ENCODE measurements at regions not wholly inside any gene's neighbourhood (a gene's known extent, or its start where the extent isn't known, plus 50 kb on each side); places are given as distances from the start of the nearest gene placed in this dataset.
"Not testable (repeated sequence)": the region's sequence is repeated elsewhere in the genome, so short reads cannot be mapped to it uniquely, and the experiment has no call there.

DNA sequence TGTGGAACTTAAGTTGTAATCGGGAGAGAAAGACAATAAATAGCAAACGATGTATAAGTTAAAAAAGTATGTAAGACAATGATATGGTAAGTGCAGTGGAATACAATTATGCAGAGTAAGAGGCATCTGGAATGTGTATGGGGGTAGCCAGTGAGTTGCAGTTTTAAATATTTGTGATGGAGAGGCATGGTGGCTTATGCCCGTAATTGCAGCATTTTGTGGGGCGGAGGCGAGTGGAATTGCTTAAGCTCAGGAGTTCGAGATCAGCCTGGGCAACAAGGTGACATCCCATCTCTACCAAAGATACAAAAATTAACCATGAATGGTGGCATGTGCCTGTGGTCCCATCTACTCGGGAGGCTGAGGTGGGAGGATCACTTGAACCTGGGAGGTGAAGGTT is 52.5 kb upstream of the WDFY3 start:
- DNase-seq = no peak

DNA sequence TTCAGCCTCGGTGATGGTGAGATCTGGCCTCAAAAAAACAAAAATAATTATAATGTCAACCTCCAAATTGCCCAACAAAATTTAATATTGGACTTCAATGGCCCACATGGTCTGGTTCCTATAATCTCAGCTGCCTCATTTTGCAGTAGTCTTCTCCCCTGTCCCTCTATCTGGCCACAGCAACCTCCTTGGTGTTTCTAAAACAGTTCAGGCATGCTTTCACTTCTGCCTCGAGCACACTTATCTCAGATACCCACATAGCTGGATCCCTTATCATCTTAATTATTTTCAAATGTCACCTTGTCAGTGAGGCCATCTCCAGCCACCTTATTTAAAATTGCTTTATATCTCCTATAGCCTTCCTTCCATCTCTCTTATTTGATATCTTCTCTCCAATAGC is 52.9 kb upstream of the WDFY3 start:
- no peak for DNase-seq

DNA sequence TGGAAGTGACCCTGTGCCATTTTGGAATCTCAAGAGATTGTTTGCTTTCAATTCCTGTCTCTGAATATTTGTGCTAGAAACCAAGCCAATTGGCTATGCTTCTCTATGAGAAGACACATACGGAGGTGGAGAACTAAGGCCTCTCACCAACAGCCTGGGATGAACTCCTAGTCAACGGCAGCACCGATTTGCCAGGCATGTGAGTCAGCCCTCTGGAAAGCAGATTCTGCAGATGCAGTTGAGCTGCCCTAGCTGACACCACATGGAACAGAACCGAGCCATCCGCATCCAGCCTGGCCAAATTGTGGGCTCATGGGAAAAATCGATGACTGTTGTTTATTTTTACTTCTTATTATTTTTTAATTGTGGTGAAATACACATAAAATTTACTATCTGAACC is 58.2 kb upstream of the WDFY3 start:
- no peak for DNase-seq

DNA sequence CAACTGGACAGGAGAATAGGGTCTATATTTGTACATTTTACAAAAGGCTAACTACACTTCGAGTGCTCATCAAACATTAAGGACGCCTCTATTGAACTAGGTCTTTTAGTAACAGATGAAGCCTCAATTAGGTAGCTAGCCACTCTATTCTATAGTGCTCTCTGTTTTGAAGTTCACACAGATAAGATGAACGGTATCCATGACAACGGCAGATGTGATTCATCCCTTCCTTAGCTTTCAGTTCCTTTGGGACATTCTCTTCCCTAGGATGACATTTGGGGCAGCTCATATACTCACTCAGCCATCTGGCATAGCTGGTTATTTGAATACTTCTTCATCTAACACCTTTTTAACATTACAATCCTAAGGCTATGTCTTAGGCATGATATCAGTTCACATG is 62.4 kb upstream of the WDFY3 start:
- no peak for DNase-seq

DNA sequence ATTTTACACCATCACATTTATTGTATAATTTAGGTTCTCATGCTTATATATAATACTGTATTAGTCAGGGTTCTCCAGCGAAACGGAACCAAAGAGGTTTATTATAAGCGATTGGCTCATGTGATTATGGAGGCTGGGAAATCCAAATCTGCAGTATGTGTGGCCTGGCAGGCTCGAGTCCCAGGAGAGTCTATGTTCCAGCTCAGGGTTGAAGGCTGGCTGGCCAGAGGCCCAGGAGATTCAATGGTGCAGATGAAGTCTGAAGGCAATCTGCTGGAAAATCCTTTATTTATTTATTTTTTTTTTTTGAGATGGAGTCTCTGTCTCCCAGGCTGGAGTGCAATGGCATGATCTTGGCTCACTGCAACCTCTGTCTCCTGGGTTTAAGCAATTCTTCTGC is 63.0 kb upstream of the WDFY3 start:
- no peak for DNase-seq

DNA sequence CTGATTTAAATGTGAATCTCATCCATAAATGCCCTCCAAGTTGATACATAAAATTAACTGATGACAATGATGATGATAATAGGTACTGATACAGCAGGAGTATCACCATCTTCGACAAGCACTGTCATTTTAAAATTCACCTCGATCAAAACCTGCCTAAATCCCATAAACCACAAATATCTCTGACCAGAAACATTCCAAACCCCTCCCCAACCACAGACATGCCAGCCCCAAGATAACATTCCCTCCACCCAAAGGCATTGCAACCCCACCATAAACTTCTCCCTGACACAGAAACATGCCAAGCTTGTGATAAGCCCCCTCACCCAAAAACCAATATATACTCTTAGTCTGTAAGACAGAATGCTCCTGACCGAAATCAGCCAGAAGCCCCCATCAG is 63.7 kb upstream of the WDFY3 start:
- DNase-seq = no peak

DNA sequence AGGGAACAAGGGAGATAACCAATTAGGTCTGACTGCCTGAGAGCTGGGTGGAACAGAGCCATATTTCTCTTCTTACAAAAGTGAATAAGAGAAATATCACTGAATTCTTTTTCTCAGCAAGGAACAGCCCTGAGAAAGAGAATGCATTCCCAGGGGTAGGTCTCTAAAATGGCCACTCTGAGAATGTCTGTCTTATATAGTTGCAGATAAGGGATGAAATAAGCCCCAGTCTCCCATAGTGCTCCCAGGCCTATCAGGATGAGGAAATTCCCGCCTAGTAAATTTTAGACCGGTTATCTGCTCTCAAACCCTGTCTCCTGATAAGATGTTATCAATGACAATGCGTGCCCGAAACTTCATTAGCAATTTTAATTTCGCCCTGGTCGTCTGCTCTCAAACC is 67.3 kb upstream of the WDFY3 start:
- not testable (repeated sequence) for DNase-seq

DNA sequence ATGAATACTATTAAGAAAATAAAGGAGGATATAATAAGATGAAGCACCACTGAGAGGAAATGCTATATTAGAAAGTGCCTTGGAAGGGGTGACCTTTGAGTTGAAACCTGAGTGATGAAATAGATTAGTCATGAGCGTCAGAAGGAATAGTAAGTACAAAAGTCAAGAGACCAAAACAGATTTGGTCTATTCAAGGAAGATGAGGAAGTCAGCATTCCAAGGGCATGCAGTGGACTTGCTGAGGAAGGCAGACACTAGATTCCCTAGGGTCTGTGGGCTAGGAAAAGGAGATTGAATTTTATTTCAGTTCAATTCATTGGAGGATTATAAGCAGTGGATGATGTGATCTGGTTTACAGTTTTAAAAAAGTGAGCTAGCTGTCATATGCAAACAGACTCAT is 73.0 kb upstream of the WDFY3 start:
- DNase-seq = no peak

DNA sequence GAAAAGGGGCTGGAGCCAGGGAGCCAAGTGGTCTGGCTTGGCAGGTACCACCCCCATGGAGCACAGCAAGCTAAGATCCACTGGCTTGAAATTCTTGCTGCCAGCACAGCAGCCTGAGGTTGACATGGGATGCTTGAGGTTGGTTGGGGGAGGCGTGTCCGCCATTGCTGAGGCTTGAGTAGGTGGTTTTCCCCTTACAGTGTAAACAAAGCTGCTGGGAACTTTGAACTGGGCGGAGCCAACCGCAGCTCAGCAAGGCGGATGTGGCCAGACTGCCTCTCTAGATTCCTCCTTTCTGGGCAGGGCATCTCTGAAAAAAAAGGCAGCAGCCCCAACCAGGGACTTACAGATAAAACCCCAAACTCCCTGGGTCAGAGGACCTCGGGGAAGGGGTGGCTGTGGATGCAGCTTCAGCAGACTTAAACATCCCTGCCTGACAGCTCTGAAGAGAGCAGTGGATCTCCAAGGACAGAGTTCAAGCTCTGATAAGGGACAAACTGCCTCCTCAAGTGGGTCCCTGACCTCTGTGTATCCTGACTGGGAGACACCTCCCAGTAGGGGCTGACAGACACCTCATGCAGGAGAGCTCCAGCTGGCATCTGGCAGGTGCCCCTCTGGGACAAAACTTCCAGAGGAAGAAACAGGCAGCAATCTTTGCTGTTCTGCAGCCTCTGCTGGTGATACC is 77.5 kb upstream of the WDFY3 start:
- DNase-seq = not testable (repeated sequence)

DNA sequence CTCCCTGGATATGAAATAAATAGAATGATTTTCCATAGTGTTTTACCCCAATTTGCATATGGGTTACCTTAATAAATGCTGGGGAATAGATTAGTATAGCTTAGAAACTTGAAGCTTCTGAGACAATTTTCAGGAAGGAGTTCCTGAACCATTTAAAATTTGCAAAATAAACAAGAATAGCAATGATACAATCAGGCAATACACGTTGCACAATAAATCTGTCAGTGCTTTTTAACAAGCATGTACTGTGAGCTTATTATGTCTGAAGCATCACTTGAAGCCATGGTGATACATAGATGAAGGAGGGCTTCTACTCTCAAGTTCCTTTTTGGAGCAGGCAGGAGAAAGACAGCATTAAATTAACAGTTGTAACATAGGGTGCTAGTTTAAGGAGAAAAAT is 84.2 kb upstream of the WDFY3 start:
- no peak for DNase-seq

DNA sequence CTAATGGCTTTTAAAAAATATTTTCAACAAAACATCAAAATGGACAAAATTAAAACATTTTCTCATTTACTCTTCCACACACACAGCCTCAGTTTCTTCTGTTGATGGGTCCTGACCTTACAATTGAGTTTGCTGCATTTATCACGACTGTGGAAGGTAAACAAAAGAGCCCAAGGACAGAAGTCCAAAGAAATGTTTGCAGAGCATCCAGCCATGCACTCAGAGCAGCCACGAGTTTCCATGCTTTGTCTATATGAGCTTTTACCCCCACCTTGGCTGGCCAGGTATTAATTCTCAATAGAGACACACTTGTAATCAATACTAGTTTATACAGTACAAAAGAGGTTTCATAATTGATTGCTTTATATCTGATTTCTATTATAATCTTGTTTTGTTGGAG is 85.0 kb upstream of the WDFY3 start:
- no peak for DNase-seq

DNA sequence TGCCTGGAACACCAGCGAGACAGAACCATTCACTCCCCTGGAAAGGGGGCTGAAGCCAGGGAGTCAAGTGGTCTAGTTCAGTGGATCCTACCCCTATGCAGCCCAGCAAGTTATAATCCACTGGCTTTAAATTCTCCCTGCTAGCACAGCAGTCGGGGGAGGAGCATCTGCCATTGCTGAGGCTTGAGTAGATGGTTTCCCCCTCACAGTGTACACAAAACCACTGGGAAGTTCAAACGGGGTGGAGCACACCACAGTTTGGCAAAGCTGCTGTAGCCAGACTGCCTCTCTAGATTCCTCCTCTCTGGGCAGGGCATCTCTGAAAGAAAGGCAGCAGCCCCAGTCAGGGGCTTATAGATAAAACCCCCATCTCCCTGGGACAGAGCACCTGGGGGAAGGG is 88.4 kb upstream of the WDFY3 start:
- not testable (repeated sequence) for DNase-seq

DNA sequence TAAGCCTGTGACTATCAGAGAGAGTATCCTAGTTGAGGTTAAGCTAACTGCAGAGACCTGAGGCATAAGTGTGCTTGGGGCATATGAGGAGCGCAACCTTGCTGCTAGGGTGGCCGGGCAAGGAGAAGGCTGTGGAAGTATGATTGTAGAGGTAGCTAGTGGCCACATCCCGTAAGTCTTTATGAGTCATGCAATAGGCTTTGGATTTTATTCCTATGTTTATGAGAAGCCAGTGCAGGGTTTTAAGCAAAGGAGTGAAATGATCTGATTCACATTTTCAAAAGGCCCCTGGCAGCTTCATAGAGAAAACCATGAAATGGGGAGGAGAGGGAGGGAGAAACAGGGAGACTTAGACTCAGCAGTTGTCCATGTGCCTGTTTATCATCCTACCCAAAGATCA is 92.1 kb upstream of the WDFY3 start:
- DNase-seq = no peak

DNA sequence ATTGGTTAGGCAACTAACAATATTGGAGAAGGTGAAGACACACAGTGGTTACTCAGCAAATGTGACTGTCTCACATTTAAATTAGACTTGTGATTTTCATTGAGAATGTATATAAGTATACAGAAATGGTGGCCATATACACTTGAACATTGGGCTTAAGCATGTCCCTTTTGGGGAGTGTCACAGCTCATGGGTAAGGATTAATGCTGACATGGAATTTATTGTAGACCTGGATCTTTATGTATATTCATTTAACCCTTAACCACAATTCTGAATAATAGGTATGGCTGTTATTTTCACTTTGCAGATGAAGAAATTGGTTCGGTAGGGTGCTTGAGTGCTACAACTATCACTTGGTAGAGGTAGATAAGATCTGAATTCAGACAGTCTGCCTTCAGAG is 95.5 kb upstream of the WDFY3 start:
- DNase-seq = no peak

DNA sequence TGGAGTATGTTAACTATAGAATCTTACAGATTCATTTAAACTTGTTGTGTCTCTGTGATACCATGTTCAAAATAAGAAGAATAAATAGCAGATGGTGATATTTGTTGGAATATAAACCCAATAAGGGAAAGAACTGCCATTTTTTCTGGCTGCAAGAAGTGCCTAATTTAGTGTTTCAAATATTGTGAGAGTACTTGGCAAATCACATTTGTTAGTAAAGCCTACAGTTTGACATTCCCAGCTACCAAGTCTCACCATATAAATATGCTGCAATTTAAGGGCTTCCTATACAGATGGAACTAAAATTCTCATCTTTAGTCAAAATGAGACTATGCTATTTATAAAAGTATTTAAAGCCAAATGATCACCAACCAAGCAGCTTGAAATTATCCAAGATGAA is 96.0 kb upstream of the WDFY3 start:
- DNase-seq = no peak

DNA sequence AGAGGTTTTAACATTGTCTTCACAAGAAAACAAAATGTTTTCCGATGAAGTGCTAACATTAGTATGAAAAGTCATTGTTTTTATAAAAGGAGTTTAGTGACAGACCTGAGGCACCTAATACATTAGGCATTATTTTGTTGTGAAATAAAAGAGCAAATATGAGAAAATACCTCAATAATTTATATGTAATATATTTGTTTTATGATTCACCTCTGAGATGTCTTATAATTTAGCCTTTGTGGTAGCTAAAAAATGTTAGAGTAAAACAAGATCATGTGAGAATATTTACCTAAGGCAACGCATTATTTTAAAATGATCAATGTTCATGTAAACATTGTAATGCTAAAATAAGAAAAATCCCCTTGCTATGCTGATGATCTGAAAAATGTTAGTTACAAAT is 100.9 kb upstream of the WDFY3 start:
- DNase-seq = no peak

DNA sequence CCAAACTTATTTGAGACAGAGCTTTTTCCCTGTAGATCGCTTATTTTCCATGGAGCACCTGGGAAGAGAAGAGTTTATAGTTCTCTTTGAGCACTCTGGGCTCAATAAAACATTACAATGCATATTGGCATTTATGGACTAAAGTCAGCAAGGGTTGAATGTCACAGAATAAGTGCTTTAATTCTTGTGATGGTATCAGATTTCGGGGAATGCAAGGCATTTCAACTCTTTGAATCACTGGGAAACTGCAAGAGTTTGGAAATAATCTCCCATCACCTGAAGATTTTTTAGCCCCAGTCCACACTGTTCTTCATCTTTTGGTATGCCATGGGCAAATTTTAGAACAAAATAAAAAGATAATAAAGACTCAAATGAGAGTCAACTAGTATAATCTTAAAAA is 111.5 kb upstream of the WDFY3 start:
- DNase-seq = no peak

DNA sequence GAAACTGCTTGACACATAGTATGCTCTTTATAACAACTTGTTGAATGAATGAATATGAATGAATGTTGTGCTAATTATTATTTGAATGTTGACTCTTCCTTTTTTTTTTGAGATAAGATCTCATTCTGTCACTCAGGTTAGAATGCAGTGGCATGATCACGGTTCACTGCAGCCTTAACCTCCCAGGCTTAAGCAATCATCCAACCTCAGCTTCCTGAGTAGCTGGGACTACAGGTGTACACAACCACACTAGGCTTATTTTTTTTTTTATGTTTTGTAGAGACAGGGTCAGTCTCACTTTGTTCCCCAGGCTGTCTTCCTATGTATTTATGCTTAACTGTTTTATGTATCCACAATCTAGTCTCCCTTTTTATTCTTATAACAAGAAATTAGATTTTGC is 114.7 kb upstream of the WDFY3 start:
- DNase-seq = no peak

DNA sequence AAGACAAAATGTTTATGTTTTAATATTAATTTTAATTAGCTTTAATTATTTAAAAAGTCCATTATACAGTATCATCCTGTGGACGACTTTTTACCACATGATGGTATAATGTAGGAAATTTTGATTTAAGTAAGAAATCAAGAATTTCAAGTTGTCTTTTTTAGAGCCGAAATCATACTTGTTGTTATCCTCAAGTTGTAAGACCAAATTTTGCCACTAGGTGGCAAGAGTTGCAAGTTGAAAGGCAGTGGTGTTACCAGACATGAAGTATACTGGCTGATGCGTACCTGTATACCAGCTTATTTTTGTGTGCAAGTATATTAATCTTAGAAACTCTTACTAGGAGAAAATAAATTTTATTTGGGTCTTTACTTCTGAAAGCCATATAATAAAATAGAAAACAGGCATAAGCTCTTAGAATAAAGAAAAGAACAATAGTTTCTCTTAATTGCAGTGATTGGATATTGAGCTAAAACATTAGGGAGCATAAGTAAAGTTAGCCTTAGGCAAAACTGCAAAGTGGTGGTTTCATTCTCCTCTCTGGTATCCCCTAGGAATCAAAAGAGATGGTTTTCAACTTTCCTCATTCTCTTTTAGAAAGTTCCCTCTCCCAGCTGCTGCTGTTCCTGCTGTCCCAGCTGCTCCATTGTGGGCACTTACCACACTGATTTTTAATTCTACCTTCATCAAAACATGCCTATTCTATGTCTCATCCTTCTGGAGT is 118.0 kb upstream of the WDFY3 start:
- no peak for DNase-seq

DNA sequence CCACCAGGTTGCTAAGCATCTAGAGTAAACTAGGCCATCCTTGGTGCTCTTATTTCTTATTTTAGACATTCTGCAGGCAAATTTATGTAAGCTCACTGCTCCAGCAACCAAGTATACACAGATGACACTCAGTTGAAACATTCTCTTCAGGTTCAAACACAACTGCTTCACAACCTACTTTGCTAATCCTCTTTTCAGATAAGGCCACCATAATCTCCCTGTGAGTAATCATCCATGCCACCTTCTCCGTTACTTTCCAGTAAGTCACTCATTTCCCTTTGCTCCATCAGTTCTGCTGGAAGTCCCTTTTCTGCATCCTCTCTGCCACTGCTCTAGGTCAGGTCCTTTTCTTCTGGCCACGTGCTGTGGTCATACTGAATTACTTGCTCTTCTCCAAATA is 120.2 kb upstream of the WDFY3 start:
- no peak for DNase-seq

DNA sequence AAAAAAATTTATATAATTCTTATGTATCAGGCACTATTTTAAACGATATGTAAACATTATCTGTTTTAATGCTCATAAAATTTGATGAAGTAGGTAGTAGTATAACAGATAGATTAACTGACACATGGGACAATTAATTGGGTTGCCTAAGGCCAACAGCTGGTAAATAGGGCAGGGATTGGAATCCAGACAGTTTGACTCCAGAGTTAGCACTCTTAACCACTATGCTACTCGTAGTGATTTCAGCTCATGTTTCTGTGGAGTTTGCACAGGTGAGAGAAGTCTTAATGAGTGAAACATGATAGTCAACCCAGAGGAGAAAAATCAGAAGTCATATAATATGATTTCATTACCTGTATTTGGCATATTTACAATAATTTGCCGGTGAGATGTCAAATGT is 126.0 kb upstream of the WDFY3 start:
- DNase-seq = no peak

DNA sequence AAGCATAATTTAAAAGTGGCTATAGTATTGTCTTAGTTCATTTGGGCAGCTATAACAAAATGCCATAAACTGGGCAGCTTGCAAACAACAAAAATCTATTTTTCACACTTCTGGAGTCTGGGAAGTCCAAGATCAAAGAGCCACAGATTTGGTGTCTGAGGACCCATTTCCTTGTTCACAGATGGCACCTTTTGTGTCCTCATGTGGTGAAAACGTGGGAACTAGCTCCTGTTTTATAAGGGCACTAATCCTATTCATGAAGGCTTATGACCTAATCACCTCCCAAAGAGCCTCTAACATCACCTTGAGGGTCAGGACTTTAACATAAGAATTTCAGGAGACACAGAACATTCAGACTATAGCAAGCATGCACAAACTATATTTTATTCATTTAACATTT is 126.5 kb upstream of the WDFY3 start:
- no peak for DNase-seq

DNA sequence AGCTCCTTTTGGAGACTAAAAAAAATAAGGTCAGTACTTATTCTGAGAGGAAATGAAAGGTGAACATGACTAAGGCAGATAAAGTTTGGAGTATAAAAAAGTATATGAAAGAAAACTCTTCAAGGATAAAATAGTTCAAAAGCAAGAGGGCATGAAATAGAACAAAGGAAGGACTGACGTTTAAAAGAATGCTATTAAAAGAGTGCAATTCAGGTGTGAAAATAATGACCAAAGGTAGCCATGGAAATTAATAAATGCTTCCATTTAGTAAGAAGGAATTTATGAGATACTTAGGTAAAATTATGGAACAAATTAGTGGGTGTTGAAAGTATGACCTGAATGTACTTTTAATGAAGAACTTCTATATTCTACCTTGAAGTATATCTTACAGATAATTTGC is 128.2 kb upstream of the WDFY3 start:
- no peak for DNase-seq

DNA sequence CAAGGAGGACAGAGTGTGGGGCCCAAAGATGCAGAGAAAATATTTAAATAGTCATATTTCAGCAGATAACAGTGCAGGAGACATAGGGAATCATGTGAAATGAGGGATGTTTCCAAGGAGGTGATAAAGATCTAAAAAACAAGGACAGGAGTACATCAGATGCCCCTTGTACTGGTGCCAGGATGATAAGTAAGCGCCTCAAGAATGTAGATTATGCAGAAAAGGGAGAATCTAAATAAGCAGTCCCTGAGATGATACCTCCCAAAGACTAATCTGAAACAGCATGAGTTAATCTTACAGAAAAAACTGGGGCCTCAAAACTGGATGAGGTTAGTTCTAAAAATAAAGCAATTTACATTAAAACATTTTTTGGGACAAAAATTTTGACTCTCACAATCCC is 136.1 kb upstream of the WDFY3 start:
- DNase-seq = no peak

DNA sequence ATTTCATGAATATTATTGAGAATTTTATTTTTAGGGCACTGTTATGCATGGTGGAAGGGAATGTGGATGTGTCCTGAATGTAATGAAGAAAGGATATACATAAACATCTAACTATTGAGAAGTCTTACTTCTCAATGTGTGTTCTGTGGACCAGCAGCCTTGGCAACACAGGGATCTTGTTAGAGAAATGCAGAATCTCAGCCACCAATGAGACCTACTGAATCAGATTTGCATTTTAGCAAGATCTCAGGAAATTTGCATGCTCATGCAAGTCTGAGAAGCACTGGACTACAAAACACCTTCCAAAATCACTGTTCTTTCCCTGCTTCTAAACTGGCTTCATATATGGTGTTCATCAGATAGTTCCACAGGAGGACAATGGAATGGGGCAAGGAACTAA is 139.7 kb upstream of the WDFY3 start:
- DNase-seq = no peak
